Activated naive CD8-positive, alpha-beta T cell treated with anti-CD3 and anti-CD28 coated beads, Interleukin-2, amount 50 U/mL, for 24 hours (primary cell): ENCODE measurements at regions not wholly inside any gene's neighbourhood (a gene's known extent, or its start where the extent isn't known, plus 50 kb on each side); places are given as distances from the start of the nearest gene placed in this dataset.

Experiments used
- ATAC-seq: fragments of 150-1000 bp; cut with Tn5 transposase; one replicate; pipeline ENCODE4 v1.10.0; 2021
- DNase-seq: peaks from one replicate; pipeline ENCODE4 v3.0.0; 2021
- H3K27ac Mint-ChIP-seq: one replicate; pipeline ENCODE4 v1.8.0; 2021; ENCODE audit warnings: mild to moderate bottlenecking, mixed read lengths
- H3K27me3 Mint-ChIP-seq: one replicate; pipeline ENCODE4 v1.8.0; 2021; ENCODE audit warnings: mixed read lengths
- H3K36me3 Mint-ChIP-seq: one replicate; pipeline ENCODE4 v1.8.0; 2021; ENCODE audit warnings: low read depth, mixed read lengths
- H3K4me1 Mint-ChIP-seq: one replicate; pipeline ENCODE4 v1.8.0; 2021; ENCODE audit warnings: mixed read lengths
- H3K4me3 Mint-ChIP-seq: one replicate; pipeline ENCODE4 v1.8.0; 2021; ENCODE audit warnings: mild to moderate bottlenecking, moderate library complexity, mixed read lengths
- H3K9me3 Mint-ChIP-seq: one replicate; pipeline ENCODE4 v1.8.0; 2021; ENCODE audit warnings: mixed read lengths

GRCh38 chr10:52609071-52609470 is 163.5 kb downstream of the MBL2 start:
- Mint-ChIP-seq H3K9me3 (no peaks in the 10 kb centered on the region), H3K36me3 (no peaks in the 10 kb centered on the region), H3K27me3 (no peaks in the 10 kb centered on the region), H3K4me3 (no peak overlapping the region), H3K27ac (no peak overlapping the region), H3K4me1 (no peaks in the 10 kb centered on the region)
- ATAC-seq (no peak), DNase-seq (no peak)

DNA sequence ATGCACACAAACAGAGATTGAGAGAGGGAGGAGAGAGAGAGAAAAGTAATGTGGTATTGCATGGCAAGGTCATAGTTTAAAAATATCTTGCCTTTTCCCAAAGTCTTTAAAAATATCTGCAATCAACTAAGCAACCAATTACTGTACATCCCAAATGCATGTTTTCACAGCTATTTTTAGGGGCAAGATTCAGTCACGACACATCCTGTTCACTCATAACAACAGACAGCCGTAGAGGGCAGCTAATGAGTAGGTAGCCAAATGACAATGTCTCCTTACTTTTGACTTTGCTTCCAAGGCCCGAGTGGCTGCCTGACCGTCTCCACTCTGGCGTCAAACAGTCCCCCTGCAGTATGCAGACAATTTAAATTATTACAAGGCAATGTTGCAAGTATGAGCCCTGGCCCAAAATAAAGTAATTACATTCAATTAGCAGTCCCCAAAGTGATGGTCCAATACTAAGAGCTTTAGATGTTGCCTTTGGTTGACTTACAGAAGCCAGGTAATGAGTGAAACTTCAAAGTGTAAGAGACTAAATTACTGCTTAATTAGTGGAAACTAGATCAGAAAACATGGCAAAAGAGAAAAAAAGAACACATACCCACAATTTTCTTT is 162.9 kb downstream of the MBL2 start:
- H3K27ac Mint-ChIP-seq = no peak overlapping the region
- ATAC-seq (no peak), DNase-seq (no peak)
- no peaks in the 10 kb centered on the region for H3K27me3 Mint-ChIP-seq
- H3K4me3 Mint-ChIP-seq = no peak overlapping the region
- no peaks in the 10 kb centered on the region for H3K9me3 Mint-ChIP-seq
- no peaks in the 10 kb centered on the region for H3K36me3 Mint-ChIP-seq
- no peaks in the 10 kb centered on the region for H3K4me1 Mint-ChIP-seq

GRCh38 chr10:52615331-52615730 is 157.3 kb downstream of the MBL2 start:
- H3K36me3 Mint-ChIP-seq = no peaks in the 10 kb centered on the region
- no peaks in the 10 kb centered on the region for H3K4me1 Mint-ChIP-seq
- H3K4me3 Mint-ChIP-seq = no peak overlapping the region
- H3K27ac Mint-ChIP-seq = no peak overlapping the region
- H3K27me3 Mint-ChIP-seq = no peaks in the 10 kb centered on the region
- DNase-seq (no peak), ATAC-seq (no peak)
- H3K9me3 Mint-ChIP-seq = no peaks in the 10 kb centered on the region

DNA sequence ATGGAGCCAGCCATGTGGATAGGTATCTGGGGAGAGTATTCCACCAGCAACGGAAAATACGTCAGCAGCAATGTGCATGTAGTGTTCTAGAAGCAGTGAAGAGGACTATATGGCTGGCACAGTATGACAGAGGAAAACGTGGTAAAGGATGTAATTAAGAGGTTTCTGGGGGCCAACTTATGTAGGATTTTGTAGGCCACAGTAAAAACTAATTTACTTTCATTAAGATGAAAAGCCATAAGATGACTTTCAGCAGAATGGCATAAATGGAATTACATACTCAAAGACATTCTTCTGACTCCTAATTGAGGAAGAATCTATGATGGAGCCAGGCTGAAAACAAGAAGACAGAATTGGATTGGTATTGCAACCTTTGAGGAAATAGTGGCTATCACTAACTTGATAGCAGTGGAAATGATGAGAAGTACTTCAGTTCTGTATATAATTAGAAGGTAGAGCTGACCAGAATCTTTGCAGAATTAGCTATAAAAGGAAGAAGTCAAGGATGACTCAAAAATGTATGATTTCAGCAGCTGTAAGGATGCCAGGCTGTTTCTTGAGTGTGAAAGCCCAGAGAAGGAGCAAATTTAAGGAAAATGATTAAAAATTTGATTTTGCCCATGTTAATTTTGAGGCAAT is 156.7 kb downstream of the MBL2 start:
- H3K9me3 Mint-ChIP-seq = no peaks in the 10 kb centered on the region
- no peak for DNase-seq
- no peak overlapping the region for H3K4me3 Mint-ChIP-seq
- no peaks in the 10 kb centered on the region for H3K4me1 Mint-ChIP-seq
- no peaks in the 10 kb centered on the region for H3K27me3 Mint-ChIP-seq
- no peaks in the 10 kb centered on the region for H3K36me3 Mint-ChIP-seq
- no peak overlapping the region for H3K27ac Mint-ChIP-seq
- ATAC-seq = no peak

- no peak for DNase-seq
- Mint-ChIP-seq H3K4me1 (no peaks in the 10 kb centered on the region), H3K36me3 (no peaks in the 10 kb centered on the region), H3K27ac (no peak overlapping the region), H3K27me3 (no peaks in the 10 kb centered on the region), H3K9me3 (no peaks in the 10 kb centered on the region), H3K4me3 (no peak overlapping the region)
- ATAC-seq = no peak
Observed at GRCh38 chr10:52616395-52616764, 156.2 kb downstream of the MBL2 start.

DNA sequence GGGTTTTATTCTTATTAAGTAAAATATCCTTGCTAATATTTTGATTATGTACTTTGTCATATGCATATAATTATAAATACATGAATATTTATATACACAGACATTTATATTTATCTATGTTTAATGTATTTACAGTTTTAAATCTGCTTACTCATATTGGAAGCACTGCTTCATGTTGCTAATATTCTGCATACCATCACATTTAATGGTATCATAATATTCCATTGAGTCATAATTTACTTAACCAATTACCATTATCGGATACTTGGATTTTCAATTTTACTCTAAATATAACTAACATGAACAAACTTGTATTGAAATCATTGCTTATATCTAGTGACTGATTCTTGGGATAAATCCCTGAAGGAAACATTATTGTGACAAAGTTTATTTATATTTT is 155.2 kb downstream of the MBL2 start:
- Mint-ChIP-seq H3K4me1 (no peaks in the 10 kb centered on the region), H3K4me3 (no peak overlapping the region), H3K27me3 (no peaks in the 10 kb centered on the region), H3K36me3 (no peaks in the 10 kb centered on the region), H3K9me3 (no peaks in the 10 kb centered on the region), H3K27ac (no peak overlapping the region)
- ATAC-seq (no peak), DNase-seq (no peak)

DNA sequence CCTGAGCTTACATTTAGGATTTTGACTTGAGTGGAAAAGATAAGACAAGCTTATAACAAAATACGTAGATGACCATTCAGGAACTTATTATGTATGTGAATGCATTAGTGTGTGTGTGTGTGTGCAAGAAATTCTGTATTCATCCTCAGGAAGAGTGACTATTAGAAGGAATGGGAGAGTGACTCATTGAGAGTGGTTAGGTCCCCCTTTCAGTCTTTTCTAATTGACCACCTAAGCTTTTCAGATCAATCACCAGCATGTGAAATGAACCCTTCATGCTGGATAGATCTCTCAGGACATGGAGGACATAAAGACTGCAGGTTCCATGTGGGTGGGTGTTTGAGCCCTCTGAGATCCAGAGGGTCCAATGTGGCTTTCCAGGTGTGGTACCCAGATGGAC is 153.5 kb downstream of the MBL2 start:
- Mint-ChIP-seq H3K27ac (no peak overlapping the region), H3K36me3 (no peaks in the 10 kb centered on the region), H3K4me1 (no peaks in the 10 kb centered on the region), H3K9me3 (no peaks in the 10 kb centered on the region), H3K27me3 (no peaks in the 10 kb centered on the region), H3K4me3 (no peak overlapping the region)
- ATAC-seq = no peak
- DNase-seq = no peak

GRCh38 chr10:52621635-52622079 is 150.9 kb downstream of the MBL2 start:
- H3K27me3 Mint-ChIP-seq = no peaks in the 10 kb centered on the region
- no peaks in the 10 kb centered on the region for H3K9me3 Mint-ChIP-seq
- no peak overlapping the region for H3K27ac Mint-ChIP-seq
- DNase-seq = no peak
- H3K4me1 Mint-ChIP-seq = no peaks in the 10 kb centered on the region
- ATAC-seq = no peak
- no peaks in the 10 kb centered on the region for H3K36me3 Mint-ChIP-seq
- H3K4me3 Mint-ChIP-seq = no peak overlapping the region

DNA sequence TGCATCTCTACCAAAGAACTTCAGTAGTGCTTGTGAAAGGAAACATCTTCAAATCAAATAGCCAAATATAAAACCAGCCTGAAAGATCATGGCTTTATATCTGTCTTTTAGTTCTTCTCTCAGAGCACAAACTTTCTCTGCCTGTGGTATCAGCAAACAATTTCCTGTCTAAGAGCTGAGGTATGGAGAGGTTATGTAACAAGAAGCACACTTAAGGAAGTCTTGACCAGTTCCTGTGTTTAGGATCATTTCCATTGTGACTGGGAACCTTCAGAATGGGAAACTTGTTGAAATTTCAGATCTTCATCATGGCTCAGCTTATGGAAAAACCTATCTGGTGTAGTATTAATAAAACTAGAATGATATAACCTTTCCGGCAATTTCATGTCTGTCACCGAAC is 148.8 kb downstream of the MBL2 start:
- no peaks in the 10 kb centered on the region for H3K9me3 Mint-ChIP-seq
- no peak for DNase-seq
- no peak overlapping the region for H3K27ac Mint-ChIP-seq
- no peaks in the 10 kb centered on the region for H3K4me1 Mint-ChIP-seq
- H3K27me3 Mint-ChIP-seq = no peaks in the 10 kb centered on the region
- no peaks in the 10 kb centered on the region for H3K36me3 Mint-ChIP-seq
- ATAC-seq = no peak
- H3K4me3 Mint-ChIP-seq = no peak overlapping the region

DNA sequence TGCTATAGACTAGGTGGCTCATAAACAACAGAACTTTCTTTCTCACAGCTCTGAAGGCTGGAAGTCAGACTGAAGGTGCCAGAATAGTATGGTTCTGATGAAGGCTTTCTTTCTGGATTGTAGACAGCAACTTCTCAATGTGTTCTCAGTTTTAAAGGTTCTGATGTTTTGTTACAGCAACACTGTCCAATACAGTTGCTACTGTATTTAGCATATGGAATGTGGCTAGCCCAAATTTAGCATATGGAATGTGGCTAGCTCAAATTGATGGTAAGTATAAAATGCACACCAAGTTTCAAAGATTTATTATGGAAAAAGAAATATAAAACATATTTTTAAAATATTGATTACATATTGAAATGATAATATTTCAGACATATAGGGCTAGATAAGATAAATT is 145.3 kb downstream of the MBL2 start:
- Mint-ChIP-seq H3K9me3 (no peaks in the 10 kb centered on the region), H3K27me3 (no peaks in the 10 kb centered on the region), H3K4me1 (no peaks in the 10 kb centered on the region), H3K4me3 (no peak overlapping the region), H3K27ac (no peak overlapping the region), H3K36me3 (no peaks in the 10 kb centered on the region)
- DNase-seq (no peak), ATAC-seq (no peak)

DNA sequence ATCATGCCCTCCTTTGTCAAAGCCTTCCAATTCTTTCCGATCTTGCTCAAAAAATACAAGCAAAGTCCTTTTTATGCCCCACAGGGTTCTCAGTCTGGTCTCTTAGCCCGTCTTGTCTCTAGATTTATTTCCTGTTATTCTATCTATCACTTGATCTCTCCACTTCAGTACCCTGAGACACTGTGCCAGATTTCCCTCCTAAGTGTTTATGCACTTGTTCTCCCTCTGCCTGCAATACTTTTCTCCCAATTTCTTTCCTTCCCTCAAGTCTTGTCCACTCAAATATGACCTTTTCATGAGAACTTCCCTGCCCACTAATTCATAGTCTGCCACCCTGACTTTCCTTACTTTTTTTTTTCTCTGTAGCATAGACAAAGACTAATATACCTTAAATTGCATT is 141.4 kb downstream of the MBL2 start:
- Mint-ChIP-seq H3K36me3 (no peaks in the 10 kb centered on the region), H3K4me1 (no peaks in the 10 kb centered on the region), H3K4me3 (no peak overlapping the region), H3K9me3 (no peaks in the 10 kb centered on the region), H3K27me3 (no peaks in the 10 kb centered on the region), H3K27ac (no peak overlapping the region)
- DNase-seq (no peak), ATAC-seq (no peak)

DNA sequence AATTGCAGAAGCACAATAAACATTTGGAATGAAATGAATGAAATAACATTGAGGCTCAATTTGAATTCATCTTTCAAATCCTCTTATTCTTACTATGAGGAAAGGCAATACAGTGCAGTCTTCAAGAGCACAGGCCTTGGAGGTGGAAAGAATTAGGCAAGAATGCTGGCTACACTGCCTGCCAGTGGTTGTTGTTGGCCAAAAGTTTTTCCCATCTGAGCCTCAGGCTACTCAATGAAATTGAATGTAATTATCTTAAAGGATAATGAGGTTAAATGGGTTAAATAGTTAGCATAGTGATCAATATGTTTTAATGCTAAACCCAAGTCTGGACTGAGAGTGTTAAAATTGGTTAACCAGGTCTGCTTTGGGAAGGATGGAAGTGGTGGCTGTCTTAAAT is 140.9 kb downstream of the MBL2 start:
- no peaks in the 10 kb centered on the region for H3K27me3 Mint-ChIP-seq
- no peak for DNase-seq

DNA sequence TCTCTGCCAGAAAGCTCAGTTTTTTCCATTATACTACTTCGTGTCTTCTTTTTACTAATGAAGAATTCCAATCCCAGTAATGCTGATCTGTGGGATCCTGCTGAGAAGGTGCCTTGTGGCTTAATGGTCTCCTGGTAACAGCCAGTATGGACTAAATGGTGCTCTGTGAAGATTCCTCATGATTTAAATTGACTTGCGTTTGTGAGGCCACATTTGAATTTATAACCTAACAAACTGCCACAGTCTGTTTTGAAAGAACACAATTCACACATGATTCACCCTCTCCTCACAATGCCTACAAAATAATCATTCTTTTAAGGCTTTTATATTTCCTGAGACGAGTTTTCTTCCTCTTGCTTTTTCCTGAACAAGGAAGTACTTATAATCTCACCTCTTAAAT is 140.0 kb downstream of the MBL2 start:
- Mint-ChIP-seq H3K4me3 (no peak overlapping the region), H3K4me1 (no peaks in the 10 kb centered on the region), H3K36me3 (no peaks in the 10 kb centered on the region), H3K27me3 (no peaks in the 10 kb centered on the region), H3K27ac (no peak overlapping the region), H3K9me3 (no peaks in the 10 kb centered on the region)
- DNase-seq (no peak), ATAC-seq (no peak)

More for the DNA sequence above, 140.9 kb downstream of the MBL2 start:
- H3K27ac Mint-ChIP-seq = no peak overlapping the region
- no peak for ATAC-seq
- H3K4me3 Mint-ChIP-seq = no peak overlapping the region
- no peaks in the 10 kb centered on the region for H3K9me3 Mint-ChIP-seq
- no peaks in the 10 kb centered on the region for H3K36me3 Mint-ChIP-seq
- H3K4me1 Mint-ChIP-seq = no peaks in the 10 kb centered on the region

DNA sequence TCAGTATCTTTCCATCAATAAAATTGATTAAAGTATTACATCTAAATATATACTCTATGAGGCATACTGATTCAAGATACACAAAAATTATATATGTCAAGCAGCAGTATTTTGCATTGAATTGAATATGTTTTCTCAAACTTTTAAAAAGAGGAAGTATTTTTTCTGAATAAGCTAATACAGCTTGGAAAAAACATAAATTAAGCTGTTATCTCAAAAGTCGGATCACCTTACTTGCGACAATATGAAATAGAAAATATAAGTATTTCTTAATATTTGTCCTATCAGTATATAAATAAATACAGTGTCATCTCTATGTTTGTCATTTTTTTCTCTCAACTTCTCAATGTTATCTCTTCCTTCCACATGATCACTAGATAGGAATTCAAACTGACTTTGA is 139.3 kb downstream of the MBL2 start:
- Mint-ChIP-seq H3K4me3 (no peak overlapping the region), H3K9me3 (no peaks in the 10 kb centered on the region), H3K4me1 (no peaks in the 10 kb centered on the region), H3K36me3 (no peaks in the 10 kb centered on the region), H3K27ac (no peak overlapping the region), H3K27me3 (no peaks in the 10 kb centered on the region)
- ATAC-seq = no peak
- DNase-seq = no peak

DNA sequence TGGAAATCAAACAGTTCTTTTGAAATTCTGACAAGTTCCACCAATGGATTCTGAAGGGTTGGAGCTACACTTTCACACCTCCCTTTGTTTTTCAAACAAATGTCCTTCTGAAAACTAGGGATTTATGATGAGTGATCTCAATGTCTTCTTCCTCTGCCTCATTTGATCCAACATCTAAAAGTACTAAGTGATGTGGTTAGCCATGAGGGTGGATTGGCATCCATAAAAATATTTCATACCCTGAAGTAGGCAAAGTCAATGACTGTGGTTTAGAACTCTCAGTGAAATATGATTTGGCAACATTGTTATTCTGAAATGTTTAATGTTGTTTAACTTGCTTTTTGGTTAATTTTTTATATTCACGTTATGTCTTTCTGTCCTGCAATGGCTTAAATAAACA is 136.9 kb downstream of the MBL2 start:
- DNase-seq (no peak), ATAC-seq (no peak)
- H3K36me3 Mint-ChIP-seq = no peaks in the 10 kb centered on the region
- H3K4me3 Mint-ChIP-seq = no peak overlapping the region
- H3K9me3 Mint-ChIP-seq = no peaks in the 10 kb centered on the region
- H3K27me3 Mint-ChIP-seq = no peaks in the 10 kb centered on the region
- no peak overlapping the region for H3K27ac Mint-ChIP-seq
- H3K4me1 Mint-ChIP-seq = no peaks in the 10 kb centered on the region

DNA sequence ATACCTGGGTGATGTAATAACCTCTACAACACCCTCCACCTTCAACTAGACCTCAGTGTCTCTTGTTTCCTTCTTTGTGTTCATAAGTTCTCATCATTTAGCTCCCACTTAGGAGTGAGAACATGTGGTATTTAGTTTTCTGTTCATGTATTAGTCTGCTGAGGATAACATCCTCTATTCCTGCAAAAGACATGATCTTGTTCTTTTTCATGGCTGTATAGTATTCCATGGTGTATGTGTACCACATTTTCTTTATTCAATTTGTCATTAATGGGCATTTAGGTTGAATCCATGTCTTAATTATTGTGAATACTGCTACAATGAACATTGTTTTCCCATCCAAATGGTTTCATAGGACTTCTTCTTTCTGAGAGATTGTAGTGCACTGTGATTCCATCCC is 135.7 kb downstream of the MBL2 start:
- no peak for ATAC-seq
- no peaks in the 10 kb centered on the region for H3K9me3 Mint-ChIP-seq
- no peak for DNase-seq
- no peaks in the 10 kb centered on the region for H3K27me3 Mint-ChIP-seq
- H3K4me3 Mint-ChIP-seq = no peak overlapping the region
- H3K36me3 Mint-ChIP-seq = no peaks in the 10 kb centered on the region
- no peaks in the 10 kb centered on the region for H3K4me1 Mint-ChIP-seq
- no peak overlapping the region for H3K27ac Mint-ChIP-seq
